ENCODE measurements at regions not wholly inside any gene's neighbourhood (a gene's known extent, or its start where the extent isn't known, plus 50 kb on each side); places are given as distances from the start of the nearest gene placed in this dataset.
A peak's percentile ranks its signal among the peaks of the same experiment; 100 is the strongest.

GRCh38 chr5:134063188-134063820 is 51.2 kb upstream of the TCF7 start:
- intact Hi-C loops (cut with DNase I; ENCODE audit: low total_unique reads): no loop called here
- no peak overlapping the region for H3K27ac ChIP-seq
- H3K27me3 ChIP-seq: no peaks in the 10 kb centered on the region

GRCh38 chr5:134059758-134060495 is 54.6 kb upstream of the TCF7 start:
- peaks cover 0 to 8% (median 0%) of the 10 kb centered on the region in 4 donors for H3K4me1 ChIP-seq
- no peaks in the 10 kb centered on the region for H3K27me3 ChIP-seq
- no peaks in the 10 kb centered on the region for H3K36me3 ChIP-seq
- 80 to 89% (median 88%) methylated on average over 7 to 8 of the region's 8 CpGs for WGBS, 5 donors
- H3K27ac ChIP-seq: peak overlapping the region in 1 of 5 donors; percentile 58
- TF ChIP-seq POLR2AphosphoS5 (IDR thresholded peaks at IDR 0.05) (no peak), CTCF (IDR thresholded peaks at IDR 0.05) (no peak), EP300 (IDR thresholded peaks at IDR 0.05) (no peak), POLR2A (IDR thresholded peaks at IDR 0.05) (no peak)
- no peak overlapping the region for H3K4me3 ChIP-seq
- H3K9me3 ChIP-seq: no peaks in the 10 kb centered on the region
- no peak for DNase-seq
- intact Hi-C loops (cut with DNase I; ENCODE audit: low total_unique reads): no loop called here

More at GRCh38 chr5:134063188-134063820, 51.2 kb upstream of the TCF7 start:
- Histone ChIP-seq H3K9me3 (no peaks in the 10 kb centered on the region), H3K4me3 (no peak overlapping the region), H3K4me1 (peaks cover 0 to 7% (median 0%) of the 10 kb centered on the region in 4 donors), H3K36me3 (no peaks in the 10 kb centered on the region)
- WGBS, 5 donors: 45 to 54% (median 49%) methylated on average over 3 of the region's 3 CpGs
- TF ChIP-seq EP300 (IDR thresholded peaks at IDR 0.05) (no peak), POLR2AphosphoS5 (IDR thresholded peaks at IDR 0.05) (no peak)
- no peak for DNase-seq

- Histone ChIP-seq H3K27me3 (no peaks in the 10 kb centered on the region), H3K27ac (no peak overlapping the region), H3K36me3 (no peaks in the 10 kb centered on the region), H3K4me3 (no peak overlapping the region), H3K4me1 (peaks cover 0 to 8% (median 0%) of the 10 kb centered on the region in 4 donors), H3K9me3 (no peaks in the 10 kb centered on the region)
- intact Hi-C loops (cut with DNase I; ENCODE audit: low total_unique reads): no loop called here
- DNase-seq: no peak
- WGBS, 5 donors: 82 to 92% (median 87%) methylated on average over 5 of the region's 5 CpGs
- no peak for TF ChIP-seq POLR2AphosphoS5 (IDR thresholded peaks at IDR 0.05)
These were observed 50.2 kb upstream of the VDAC1 start for GRCh38 chr5:134055015-134055414.
